C1 segment of cervical spinal cord (tissue), 14 donors: ENCODE measurements at regions not wholly inside any gene's neighbourhood (a gene's known extent, or its start where the extent isn't known, plus 50 kb on each side); places are given as distances from the start of the nearest gene placed in this dataset.
"Not testable (repeated sequence)": the region's sequence is repeated elsewhere in the genome, so short reads cannot be mapped to it uniquely, and the experiment has no call there.

Experiments
- DNase-seq, 14 donors: peaks; one replicate each; lab custom pipeline; 2025; lab: John Stamatoyannopoulos, UW

DNA sequence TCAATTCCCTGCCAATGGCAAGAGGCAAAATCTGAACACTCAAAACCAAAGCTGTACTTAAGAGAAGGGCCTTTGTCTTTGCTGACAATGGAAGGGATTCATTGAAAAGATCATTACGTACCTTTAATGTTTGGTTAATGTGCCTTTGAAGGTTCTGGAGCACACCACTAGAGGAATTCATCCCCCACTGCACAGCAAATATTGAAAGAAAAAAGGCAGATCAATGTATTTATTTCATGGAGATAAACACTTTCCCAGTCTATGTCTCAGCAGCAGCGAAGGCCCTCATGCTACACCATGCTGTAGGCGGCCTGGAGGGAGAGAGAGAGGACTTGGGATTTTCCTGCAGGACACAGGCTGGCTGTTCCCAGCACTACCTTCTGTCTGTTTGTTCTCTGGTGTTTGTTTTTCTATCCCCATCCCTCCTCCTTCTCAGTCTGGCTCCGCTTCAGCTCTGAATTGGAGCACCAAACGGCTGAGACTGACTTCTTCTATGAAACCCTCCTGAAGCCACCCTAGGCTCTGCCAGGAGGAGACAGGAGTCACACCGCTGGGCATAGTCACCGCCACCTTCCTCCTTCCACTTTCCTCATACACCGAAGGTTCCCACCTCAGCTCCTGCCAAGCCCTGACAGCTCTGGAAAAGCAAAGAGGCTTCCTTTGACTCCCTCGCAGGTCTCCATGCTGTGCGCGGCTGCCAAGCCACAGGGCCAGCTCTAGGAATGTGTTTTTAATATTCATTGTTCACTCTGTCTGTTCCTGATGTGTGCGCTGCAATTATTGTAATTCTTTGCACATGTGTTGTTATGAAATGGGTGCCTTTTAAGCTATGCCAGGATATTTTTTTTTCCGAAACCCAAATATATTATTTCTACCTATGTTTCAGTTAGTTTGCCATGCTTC lies 301.5 kb downstream of the FZD1 start:
- peak in 8 of 14 donors; percentile 19 to 94 (median 40) for DNase-seq

DNA sequence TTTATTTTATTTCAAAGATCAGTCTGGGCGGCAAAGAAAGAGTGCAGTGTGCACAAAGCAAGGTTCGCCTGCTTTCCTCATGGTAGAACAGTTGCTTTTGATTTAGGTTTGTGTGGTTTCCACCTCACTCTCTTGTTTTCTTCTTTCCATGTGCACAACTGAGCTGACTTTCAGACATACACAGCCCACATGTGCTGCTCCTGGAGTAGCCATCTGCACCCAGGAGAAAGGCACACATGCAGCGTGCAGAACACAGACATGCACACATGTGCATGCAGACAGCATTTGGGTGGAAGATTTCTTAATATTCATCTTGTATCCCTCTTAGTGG lies 302.1 kb downstream of the FZD1 start:
- DNase-seq, result no peak

DNA sequence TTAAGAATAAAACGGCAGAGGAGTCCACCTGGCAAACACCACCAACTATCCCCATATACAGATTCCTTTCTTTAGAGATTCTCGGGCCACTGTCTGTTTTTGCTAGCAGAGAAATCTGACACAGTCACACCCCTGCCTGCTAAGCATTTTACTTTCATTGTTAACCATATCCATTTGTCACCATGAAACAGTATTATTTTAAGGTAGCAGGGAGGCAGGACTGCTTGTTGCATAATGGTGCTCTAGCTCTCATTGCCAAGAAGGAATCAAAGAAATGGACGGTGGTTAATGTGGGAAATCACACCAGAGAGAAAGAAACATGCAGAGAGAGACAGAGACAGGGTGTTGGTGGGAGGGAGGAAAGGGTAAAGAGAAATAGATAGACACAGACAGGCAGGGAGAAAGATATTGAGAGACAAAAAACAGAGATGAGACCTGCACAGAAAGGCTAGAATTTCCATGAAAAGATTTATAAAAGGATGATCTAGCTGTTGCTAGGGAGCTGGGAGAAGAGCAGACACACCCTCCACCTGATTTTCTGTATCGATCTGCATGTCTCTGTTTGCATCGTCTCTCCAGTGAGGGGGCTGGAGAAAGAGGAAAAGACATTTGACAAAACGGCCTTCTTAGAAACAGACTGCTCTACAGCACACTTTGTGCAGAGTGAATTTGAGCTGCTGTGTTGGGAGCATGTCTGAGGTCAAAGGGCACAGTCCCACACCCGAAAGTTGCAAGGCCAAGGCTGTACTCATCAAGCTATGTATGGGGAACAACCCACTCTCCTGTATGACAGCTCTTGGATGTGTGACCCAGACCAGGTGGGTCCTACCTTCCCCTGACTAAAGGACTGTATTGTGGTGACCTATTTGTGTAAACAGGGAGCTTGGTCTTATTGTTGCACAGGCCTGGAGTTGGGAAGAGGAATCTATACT lies 303.1 kb downstream of the FZD1 start:
- DNase-seq, result peak in 1 of 14 donors; percentile 49

DNA sequence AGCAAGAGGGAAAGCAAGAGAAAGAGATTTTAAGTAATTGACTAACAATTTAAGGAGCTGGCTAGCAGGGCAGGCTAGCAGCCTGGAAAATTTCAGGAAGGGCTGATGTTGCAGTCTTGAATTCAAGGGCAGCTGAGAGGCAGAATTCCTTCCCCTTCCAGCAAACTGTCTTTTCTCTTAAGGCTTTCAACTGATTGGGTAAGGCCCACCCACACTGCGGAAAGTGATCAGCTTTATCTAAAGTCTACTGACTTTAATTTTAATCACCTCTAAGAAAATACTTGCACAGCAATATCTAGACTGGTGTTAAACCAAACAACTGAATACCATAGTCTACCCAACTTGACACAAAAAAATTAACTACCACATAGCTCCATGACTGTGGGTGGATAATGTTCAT lies 303.9 kb downstream of the FZD1 start:
- DNase-seq, result no peak

DNA sequence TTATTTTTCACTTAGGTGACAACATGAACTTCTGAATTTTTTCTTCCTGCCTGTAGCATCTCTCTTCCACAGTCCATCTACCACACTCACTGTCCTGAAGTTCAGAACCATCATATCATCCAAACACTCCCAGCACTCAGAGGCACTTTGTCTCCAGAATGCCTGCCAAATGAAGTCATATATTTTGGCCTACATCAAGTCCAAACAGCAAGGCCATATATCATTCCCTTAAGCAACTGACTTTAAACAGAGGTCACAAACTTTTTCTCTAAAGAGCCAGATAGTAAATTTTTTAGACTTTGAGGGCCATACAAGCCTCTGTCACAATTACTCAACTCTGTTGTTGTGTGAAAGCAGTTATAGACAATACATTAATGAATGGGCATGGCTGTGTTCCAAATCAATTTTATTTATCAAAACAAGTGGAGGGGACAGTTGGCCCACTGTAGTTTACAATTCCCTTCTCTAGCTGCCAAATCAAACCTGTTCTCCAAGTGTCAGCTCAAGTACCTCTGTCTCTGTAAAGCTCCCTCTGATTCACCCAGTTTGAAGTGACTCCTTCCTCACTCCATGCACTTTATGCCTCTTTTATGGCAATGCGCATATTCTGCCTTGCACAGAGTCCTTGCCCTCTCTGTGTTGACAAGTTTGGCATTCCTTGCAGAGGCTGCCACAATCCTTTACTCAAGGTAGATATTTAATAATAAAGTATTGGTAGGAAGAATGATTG lies 305.7 kb downstream of the FZD1 start:
- no peak for DNase-seq

DNA sequence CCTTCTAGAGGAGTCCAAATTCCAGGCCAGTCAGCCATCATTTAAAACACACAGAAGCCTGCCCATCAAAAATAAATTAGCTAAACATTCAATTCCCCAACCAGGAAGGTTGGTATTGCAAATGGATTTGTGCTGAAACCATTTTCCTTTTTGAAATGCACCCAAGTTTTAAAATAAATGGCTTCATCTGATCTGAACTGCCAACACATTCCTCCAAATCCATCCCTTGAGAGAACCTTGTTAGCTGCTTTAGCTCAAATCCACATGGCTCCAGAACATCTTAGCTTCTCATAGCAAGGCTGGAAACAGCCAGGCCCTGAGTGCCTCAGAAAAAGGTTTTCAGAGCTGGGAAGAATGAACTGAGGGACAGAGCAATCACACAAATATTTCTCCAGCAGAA lies 306.3 kb downstream of the FZD1 start:
- DNase-seq, result no peak

DNA sequence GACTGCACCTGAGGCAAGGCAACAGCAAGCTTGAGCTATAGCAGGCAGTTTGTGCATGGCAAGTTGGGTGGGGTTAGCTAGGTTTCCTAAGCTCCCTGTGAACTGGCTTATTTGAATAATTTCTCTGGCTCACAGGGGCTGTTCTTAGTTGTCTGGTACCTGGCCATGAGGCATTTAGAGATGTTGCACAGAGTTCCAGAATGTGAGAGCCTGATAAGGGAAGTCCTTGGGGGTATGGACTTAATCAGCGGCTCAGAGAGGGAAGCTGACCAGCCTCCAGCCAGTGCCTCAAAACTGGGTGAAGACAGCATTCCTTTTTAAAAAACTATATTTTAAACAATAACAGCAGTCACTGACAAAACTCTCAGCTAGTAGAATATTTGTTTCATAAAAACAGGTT lies 307.4 kb downstream of the FZD1 start:
- DNase-seq, result no peak

DNA sequence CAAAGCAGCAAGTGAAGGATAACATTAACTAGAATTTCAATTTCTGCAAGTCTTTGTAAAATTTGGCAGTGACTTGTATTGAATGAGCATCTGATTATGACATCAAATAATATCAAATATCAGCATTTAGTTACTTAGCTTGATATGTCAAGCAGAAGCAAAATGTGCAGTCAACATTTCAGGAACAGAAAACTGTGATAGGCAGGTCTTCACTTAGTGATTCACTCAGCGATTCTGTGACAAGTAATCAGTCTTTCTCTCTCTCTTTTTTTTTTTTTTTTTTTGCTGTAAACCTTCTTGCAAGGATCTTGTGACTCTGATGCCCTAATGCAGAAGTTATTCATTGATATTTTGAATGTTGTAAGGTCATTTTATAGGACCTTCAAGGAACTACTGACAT lies 307.1 kb downstream of the MTERF1 start:
- no peak for DNase-seq

DNA sequence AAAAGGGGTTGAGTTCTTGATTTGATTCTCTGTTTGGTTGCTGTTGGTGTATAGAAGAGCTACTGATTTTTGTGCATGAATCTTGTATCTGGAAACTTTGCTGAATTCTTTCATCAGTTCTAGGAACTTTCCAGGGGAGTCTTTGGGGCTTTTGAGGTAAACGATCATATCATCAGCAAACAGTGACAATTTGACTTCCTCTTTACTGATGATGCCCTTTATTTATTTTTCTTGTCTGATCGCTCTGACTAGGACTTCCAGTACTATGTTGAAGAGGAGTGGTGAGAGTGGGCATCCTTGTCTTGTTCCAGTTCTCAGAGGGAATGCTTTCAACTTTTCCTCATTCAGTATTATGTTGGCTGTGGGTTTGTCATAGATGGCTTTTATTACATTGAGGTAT lies 304.0 kb downstream of the MTERF1 start:
- not testable (repeated sequence) for DNase-seq

DNA sequence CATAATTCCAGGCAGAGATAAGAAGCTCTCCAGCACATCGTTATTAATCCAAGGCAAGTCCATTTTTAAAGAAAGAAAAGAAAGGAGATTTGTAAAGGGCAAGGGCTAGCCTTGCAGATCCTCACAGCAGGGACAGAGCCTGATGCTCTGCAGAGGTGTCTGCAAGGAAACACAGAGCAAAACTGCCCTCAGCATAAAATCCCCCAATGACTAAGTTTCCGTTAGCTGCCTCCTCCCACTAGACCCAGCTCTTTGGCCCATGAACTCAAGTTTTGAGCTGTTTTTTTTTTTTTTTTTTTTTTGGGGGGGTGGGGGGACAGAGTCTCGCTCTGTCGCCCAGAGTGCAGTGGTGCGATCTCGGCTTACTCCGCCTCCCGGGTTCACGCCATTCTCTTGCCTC lies 300.7 kb downstream of the MTERF1 start:
- DNase-seq, result no peak

DNA sequence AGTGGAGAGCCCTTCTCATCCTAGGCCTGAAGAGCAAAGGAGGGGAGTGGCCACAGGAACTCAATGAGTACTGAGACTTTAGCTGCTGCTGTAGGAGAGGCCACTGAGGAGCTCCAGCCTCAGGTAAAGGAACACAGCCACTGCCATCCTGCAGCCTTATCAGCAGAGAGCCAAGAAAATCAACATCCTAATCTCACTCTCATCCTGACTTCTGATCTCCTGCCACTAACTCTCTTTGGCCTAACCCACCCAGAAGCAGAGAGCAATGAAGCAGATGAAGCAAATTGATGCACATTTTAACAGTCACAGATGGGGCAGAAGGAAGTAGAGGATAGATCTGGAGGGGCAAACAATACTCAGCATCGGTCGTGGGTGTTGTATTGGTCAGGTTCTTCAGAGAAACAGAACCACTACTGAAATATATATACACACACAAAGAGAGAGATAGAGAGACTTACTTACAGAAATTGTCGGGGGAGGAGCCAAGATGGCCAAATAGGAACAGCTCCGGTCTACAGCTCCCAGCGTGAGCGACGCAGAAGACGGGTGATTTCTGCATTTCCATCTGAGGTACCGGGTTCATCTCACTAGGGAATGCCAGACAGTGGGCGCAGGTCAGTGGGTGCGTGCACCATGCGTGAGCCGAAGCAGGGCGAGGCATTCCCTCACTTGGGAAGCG lies 297.6 kb downstream of the MTERF1 start:
- no peak for DNase-seq

DNA sequence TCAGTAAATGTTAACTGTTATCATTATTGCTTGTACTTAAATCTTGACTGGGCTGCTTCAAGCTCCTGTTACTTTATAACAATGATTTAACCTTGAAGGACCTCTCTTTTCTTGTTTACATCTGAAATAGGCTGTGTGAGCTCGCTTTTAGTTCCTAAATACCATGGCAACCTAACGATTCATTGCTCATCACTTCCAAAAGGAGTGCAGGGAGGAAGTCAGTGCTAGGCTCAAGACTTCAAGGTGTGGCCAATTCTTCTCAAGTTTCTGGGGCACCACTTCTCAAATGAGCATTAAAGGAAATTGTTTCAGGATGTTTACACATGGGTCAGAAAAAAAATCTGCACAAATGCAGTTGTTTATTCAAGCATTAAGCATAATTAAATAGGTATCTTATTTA lies 284.2 kb downstream of the MTERF1 start:
- no peak for DNase-seq

DNA sequence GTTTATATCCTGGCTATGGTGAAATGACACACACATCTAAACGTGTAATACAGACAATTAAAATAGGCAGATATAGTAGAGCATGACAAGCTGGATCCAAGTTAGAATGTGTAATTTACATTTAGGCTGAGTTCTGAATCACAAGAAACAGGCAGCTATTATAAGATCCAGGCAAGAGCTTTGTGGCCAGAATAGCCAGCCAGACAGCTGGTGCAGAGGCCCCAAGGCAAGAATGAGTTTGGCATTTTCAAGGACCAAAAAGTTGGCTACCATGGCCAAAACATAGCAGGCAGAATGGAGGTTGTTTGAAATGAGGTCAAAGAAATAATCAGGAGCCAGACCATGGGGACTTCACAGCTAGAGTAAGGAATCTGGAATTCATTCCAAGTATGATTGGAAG lies 281.7 kb downstream of the MTERF1 start:
- DNase-seq, result no peak

DNA sequence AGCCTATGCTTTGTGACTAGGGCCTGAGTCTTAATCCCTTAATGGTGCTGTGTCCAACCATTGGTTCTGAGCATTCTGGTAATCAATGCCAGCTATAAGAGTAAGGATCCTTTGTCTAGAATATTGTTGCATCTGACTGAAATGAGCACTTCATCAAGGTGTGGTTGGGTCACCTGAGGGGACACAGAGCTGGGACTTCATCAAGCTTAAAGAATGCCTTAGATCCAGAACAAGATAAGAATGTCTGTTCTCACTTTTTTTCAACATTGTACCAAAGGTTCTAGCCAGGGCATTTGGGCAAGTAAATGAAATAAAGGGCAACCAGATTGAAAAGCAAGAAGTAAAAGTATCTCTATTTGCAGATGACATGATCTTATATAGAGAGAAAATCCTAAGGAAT lies 280.4 kb downstream of the MTERF1 start:
- no peak for DNase-seq

DNA sequence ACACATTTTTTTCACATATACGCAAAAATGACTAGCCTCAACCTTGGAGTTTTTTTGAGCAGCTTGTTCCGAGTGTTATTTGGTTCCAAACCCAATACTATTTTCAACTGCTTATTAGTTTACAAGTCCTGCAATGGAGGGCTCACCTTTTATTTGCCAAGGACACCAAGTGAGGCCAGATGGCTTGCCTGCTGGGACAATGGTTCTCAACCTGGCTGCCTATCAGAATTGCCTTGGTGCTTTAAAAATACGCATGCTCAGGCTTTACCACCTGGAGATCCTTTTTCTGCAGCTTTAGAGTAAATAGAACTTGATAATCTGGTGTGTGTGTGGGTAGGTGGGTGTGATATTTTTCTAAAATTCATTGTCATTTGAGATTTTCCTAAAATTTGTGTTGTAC lies 276.8 kb downstream of the MTERF1 start:
- peak in 2 of 14 donors; percentile 37 to 98 for DNase-seq

DNA sequence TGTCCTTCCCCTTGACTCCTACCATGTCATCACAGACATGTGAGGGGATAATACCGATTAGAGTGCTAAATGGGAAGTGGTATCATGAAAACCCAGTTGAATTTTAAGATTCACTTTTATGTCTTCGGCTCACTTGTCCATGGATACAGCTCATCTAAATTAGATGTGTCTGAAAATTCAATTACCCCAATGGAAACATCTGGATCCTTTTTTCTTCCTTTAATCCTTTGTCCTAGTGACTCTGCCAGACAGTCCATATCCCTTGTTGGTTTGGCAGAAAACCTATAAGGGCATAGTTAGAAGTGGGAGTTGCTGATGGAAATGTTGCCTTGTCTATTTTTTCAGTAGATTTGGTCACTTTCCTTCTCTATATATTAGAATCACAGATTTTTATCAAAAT lies 271.9 kb downstream of the MTERF1 start:
- DNase-seq, result no peak

DNA sequence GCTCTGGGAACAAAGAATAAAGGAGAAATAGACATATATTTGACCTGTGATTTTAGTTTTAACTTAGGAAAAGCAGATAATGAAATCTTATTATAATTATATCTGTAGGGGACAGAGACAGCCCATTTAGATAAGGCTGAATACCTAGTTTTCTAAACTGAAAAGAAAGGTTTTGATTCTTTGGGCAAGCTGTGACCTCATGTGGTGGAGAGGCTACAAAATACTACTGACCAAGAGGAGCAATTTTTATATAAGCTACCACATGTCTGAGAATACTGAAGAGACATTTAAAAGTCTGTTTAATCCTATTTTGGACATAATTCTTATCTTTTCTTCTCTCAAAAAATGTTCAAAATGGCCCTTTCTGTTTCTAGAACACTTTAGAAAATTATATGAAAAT lies 271.0 kb downstream of the MTERF1 start:
- DNase-seq, result peak in 1 of 14 donors; percentile 18

DNA sequence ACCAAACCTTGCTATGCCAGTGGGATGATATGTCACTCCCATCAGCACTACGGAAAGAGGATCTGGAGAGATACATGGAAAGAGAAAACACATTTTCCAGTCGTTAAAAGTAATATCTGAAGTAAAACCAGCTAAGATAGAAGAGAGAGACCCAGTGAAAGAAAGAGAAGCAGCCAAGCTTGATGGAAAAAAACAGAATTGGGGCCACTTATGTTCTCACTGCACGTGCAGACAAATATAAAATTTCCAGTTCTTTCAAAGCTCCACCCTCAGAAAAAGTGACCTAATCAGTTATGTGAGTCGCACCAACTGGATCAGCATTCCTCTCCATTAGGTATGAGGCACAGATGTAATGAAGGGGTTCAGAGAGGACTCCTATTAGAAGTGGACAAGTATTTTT lies 266.1 kb downstream of the MTERF1 start:
- no peak for DNase-seq

DNA sequence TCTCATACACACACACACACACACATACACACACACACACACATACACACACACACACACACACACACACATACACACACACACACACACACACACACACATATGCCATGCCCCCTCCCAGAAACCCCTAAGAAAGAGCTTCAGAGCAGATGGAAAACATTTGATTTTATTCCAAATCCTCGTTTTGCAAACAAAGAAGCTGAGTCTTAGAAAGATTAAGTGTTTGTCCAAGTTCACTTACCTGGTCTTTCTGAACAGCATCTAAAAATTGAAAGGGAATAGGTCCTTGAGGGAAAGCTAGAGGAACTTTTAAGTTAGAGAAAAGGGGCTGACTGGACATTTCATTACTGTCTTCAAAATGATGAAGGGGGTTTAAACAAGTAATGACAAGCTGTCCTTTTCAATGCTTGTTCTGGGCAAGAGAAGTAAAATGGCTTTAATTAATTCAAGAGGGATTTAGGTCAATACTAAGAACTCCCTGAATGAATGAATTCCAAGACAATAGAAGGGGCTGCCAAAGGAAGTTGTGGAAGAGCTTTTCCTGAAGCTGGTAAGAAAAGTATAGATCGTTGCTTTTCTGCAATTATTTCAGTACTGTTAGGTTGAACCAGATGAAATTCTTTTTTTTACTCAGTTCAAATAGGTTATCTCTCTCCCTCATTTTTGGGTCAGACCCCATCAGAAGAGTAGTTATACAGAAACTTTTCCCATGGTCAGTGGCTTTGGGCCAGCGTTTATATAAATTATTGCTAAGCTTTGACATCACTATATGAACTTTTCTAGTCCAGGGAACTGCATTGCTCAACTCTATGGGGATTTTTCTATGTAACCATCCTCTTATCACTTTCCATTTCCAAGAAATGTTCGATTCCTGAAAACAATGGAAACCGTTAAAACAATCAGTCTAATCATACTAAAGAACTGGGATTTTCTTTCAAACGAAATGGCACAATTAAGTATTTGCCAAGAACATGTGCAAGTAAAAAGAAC lies 261.4 kb downstream of the MTERF1 start:
- DNase-seq, result no peak

DNA sequence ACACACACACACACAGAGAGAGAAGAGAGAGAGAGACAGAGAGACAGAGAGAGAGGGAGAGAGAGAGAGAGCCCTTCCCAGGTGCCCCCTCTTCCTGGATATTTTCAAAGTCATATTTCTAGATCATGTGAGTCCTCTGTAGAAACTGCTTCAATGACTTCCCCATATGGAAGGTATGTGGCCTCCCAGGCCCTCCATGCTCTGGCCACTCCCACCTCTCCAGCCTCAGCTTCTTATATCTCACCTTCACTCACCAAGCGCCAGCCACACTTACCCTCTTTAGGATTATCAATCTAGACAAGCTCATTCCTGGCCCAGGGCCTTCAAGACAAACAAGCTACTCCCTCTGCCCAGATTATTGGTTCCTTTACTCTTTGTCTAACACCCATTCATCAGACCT lies 259.7 kb downstream of the MTERF1 start:
- no peak for DNase-seq
